Fibroblast of lung (primary cell): ENCODE measurements at regions not wholly inside any gene's neighbourhood (a gene's known extent, or its start where the extent isn't known, plus 50 kb on each side); places are given as distances from the start of the nearest gene placed in this dataset.

ENCODE experiments used
- DNase-seq, 2 donors: peaks; one replicate each; pipeline versions ENCODE4 v3.0.0 to v3.0.0-alpha.2; 2010; ENCODE audit warnings: low read depth in 2 of 2
- H2AFZ ChIP-seq: 2 replicates; pipeline ENCODE4 v1.5.1; 2012; ENCODE audit warnings: low read length, control low read depth, inconsistent platforms
- H3K27ac ChIP-seq: 2 replicates; pipeline ENCODE4 v1.5.1; 2011; ENCODE audit warnings: low read length, control low read depth; ENCODE audit not compliant: insufficient read depth
- H3K27me3 ChIP-seq: 2 replicates; pipeline ENCODE4 v1.5.1; 2011; ENCODE audit warnings: mild to moderate bottlenecking, low read length; ENCODE audit not compliant: control insufficient read depth, insufficient read depth
- H3K36me3 ChIP-seq: 2 replicates; pipeline ENCODE4 v1.5.1; 2011; ENCODE audit warnings: low read length; ENCODE audit not compliant: control insufficient read depth, insufficient read depth
- H3K4me1 ChIP-seq: 2 replicates; pipeline ENCODE4 v1.5.1; 2011; ENCODE audit warnings: low read length; ENCODE audit not compliant: control insufficient read depth, insufficient read depth; ENCODE audit errors: extremely low read depth
- H3K4me2 ChIP-seq: 2 replicates; pipeline ENCODE4 v1.5.1; 2011; ENCODE audit warnings: low read length, control low read depth; ENCODE audit not compliant: insufficient read depth; ENCODE audit errors: extremely low read depth
- H3K4me3 ChIP-seq, 4 experiments: fragments of 200-600 bp in 1 of 4; sonication (generic) in 1 of 4; replicated peaks in 1 of 4; 2 replicates each; pipeline ENCODE4 v1.5.1; 2011 to 2016; ENCODE audit warnings: low read length in 4 of 4, low read depth in 3 of 4, mild to moderate bottlenecking in 3 of 4, control low read depth in 2 of 4, inconsistent platforms in 1 of 4, mixed read lengths in 1 of 4; ENCODE audit not compliant: insufficient read depth in 1 of 4; ENCODE audit errors: control extremely low read depth in 1 of 4
- H3K79me2 ChIP-seq: 2 replicates; pipeline ENCODE4 v1.5.1; 2012; ENCODE audit warnings: mild to moderate bottlenecking, low read length, inconsistent platforms; ENCODE audit not compliant: control insufficient read depth, insufficient read depth
- H3K9ac ChIP-seq: 2 replicates; pipeline ENCODE4 v1.5.1; 2011; ENCODE audit warnings: mild to moderate bottlenecking, low read length, control low read depth; ENCODE audit not compliant: insufficient read depth
- H3K9me3 ChIP-seq: 2 replicates; pipeline ENCODE4 v1.5.1; 2012; ENCODE audit warnings: low read depth, low read length; ENCODE audit not compliant: control insufficient read depth, insufficient read depth
- H4K20me1 ChIP-seq: 2 replicates; pipeline ENCODE4 v1.5.1; 2011; ENCODE audit warnings: low read length; ENCODE audit not compliant: control insufficient read depth, insufficient read depth; ENCODE audit errors: extremely low read depth
- EZH2 ChIP-seq: IDR thresholded peaks from 2 replicates; pipeline ENCODE4 v1.5.1; 2012; ENCODE audit warnings: low read length, control low read depth, mild to moderate bottlenecking; ENCODE audit errors: missing control alignments
- TF ChIP-seq, protein P1 (sequence below), 2 donors: IDR thresholded peaks in 1 of 2; conservative IDR thresholded peaks in 1 of 2; 1 replicate in 1 of 2; 2 replicates in 1 of 2; pipeline ENCODE4 v1.5.1; 2011 to 2012; ENCODE audit warnings: low read length in 2 of 2, control low read depth in 1 of 2, inconsistent platforms in 1 of 2, low read depth in 1 of 2, mild to moderate bottlenecking in 1 of 2

DNA sequence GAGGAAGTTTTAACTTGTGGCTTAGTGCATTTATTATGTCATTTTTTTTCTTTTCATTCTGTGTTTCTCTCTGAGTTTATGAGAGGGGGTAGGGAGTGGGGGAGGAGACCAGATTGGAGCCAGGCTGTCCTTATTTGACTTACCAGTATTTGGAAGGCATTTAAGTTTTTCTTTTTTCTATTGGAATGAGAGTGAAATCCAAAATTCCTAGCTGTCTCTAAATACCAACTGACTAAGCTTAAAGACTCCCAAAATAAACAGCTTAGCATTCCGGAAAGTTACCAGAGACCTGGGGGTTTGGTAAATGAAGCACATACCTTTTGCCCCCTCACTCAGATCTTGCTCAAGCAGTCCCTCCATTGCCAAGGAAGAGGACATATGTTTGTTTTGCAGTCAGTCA is 581.9 kb upstream of the BRINP1 start:
- no peaks in the 10 kb centered on the region for H3K9me3 ChIP-seq
- no peak overlapping the region for H3K9ac ChIP-seq
- no peaks in the 10 kb centered on the region for H3K27me3 ChIP-seq
- H4K20me1 ChIP-seq = no peaks in the 10 kb centered on the region
- TF ChIP-seq EZH2 = no peak
- TF ChIP-seq, protein P1, sequence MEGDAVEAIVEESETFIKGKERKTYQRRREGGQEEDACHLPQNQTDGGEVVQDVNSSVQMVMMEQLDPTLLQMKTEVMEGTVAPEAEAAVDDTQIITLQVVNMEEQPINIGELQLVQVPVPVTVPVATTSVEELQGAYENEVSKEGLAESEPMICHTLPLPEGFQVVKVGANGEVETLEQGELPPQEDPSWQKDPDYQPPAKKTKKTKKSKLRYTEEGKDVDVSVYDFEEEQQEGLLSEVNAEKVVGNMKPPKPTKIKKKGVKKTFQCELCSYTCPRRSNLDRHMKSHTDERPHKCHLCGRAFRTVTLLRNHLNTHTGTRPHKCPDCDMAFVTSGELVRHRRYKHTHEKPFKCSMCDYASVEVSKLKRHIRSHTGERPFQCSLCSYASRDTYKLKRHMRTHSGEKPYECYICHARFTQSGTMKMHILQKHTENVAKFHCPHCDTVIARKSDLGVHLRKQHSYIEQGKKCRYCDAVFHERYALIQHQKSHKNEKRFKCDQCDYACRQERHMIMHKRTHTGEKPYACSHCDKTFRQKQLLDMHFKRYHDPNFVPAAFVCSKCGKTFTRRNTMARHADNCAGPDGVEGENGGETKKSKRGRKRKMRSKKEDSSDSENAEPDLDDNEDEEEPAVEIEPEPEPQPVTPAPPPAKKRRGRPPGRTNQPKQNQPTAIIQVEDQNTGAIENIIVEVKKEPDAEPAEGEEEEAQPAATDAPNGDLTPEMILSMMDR (conservative IDR thresholded peaks at IDR 0.05 in 1 of 2, IDR thresholded peaks at IDR 0.05 in 1 of 2; ENCODE audit: low read depth in 1 of 2, low read length in 2 of 2) = no peak
- peak; percentile 4 to 97 for DNase-seq
- no peaks in the 10 kb centered on the region for H3K79me2 ChIP-seq
- H2AFZ ChIP-seq = no peak overlapping the region
- no peaks in the 10 kb centered on the region for H3K36me3 ChIP-seq
- no peak overlapping the region for H3K4me2 ChIP-seq
- H3K4me3 ChIP-seq = no peak overlapping the region
- H3K4me1 ChIP-seq = no peaks in the 10 kb centered on the region
- no peak overlapping the region for H3K27ac ChIP-seq

DNA sequence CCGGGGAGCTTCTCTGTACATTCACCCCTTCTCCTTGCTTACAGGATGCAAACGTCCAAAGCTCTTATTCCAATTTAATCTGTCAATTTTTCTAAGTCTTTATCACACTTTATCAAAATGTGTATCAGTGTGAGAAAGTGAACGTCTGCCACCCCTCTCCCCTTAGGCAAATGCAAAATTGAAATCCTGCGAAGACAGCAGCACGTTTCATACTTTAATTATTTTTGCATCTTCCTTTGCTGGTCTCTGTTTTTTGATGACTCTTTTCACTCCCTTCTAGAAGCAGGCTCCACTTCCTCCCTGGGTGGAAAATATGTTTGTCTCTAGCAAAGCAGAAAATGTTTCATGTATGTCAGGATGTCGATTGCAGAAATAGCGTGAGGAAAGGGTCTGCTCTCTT is 576.5 kb upstream of the BRINP1 start:
- H2AFZ ChIP-seq = no peak overlapping the region
- no peaks in the 10 kb centered on the region for H3K9me3 ChIP-seq
- H3K27ac ChIP-seq = no peak overlapping the region
- H3K79me2 ChIP-seq = no peaks in the 10 kb centered on the region
- no peaks in the 10 kb centered on the region for H4K20me1 ChIP-seq
- DNase-seq = no peak
- H3K4me1 ChIP-seq = no peaks in the 10 kb centered on the region
- H3K9ac ChIP-seq = no peak overlapping the region
- no peaks in the 10 kb centered on the region for H3K27me3 ChIP-seq
- H3K4me3 ChIP-seq = no peak overlapping the region
- no peak for TF ChIP-seq EZH2
- TF ChIP-seq, protein P1 (conservative IDR thresholded peaks at IDR 0.05 in 1 of 2, IDR thresholded peaks at IDR 0.05 in 1 of 2; ENCODE audit: low read depth in 1 of 2, low read length in 2 of 2) = no peak
- H3K36me3 ChIP-seq = no peaks in the 10 kb centered on the region
- H3K4me2 ChIP-seq = no peak overlapping the region

DNA sequence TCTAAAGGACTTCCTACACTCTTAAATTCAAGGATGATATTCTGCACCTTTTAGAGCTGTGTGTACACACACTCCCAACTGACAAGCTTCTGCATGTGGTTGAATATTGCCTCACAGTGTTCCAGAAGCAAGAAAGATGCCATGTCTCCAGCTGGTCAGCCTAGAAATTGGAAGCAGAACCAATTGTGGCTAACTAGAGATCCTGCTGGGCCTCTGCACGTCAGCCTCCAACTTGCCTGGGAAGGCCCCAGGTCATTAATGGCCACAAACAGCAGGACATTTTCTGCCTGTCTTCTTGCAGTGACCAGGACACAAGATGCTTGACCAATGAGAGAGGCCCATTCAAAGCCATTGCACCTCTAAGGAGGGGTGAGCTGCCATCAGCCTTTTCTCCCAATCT is 571.9 kb upstream of the BRINP1 start:
- H3K27me3 ChIP-seq = no peaks in the 10 kb centered on the region
- no peak overlapping the region for H2AFZ ChIP-seq
- no peak for DNase-seq
- no peaks in the 10 kb centered on the region for H3K79me2 ChIP-seq
- no peaks in the 10 kb centered on the region for H3K36me3 ChIP-seq
- H3K4me2 ChIP-seq = no peak overlapping the region
- H3K4me1 ChIP-seq = no peaks in the 10 kb centered on the region
- no peaks in the 10 kb centered on the region for H4K20me1 ChIP-seq
- TF ChIP-seq, protein P1 (conservative IDR thresholded peaks at IDR 0.05 in 1 of 2, IDR thresholded peaks at IDR 0.05 in 1 of 2; ENCODE audit: low read depth in 1 of 2, low read length in 2 of 2) = no peak
- TF ChIP-seq EZH2 = no peak
- no peaks in the 10 kb centered on the region for H3K9me3 ChIP-seq
- no peak overlapping the region for H3K9ac ChIP-seq
- no peak overlapping the region for H3K4me3 ChIP-seq
- H3K27ac ChIP-seq = no peak overlapping the region
